ENCODE measurements at regions not wholly inside any gene's neighbourhood (a gene's known extent, or its start where the extent isn't known, plus 50 kb on each side); places are given as distances from the start of the nearest gene placed in this dataset.

DNA sequence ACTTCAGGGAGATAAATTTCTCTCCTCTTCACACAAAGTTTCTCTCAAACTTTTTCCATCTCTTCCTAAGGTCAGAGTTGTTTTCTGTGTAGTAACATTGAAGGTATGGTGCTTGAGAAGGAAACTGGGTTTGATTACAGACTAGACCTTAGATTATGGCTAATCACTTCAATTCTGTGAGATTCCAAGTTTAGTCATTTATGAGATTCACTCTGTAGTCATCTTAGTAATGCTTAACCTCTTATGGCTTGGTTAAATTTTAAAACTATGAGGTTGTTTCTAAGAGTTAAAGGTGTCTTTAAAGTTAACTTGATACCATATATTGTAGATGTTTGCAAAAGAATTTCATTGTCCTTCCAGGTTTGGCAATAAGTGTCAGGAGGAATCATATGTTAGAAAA lies 1092.2 kb downstream of the KCNT2 start:
- TF ChIP-seq SPI1 (IDR thresholded peaks at IDR 0.05; ENCODE audit: borderline replicate concordance, low read depth) (no peak), POLR2AphosphoS5 (IDR thresholded peaks at IDR 0.05; ENCODE audit: low read depth) (no peak), GABPA (IDR thresholded peaks at IDR 0.05; ENCODE audit: low read depth) (no peak)
- TF ChIP-seq, protein P1, sequence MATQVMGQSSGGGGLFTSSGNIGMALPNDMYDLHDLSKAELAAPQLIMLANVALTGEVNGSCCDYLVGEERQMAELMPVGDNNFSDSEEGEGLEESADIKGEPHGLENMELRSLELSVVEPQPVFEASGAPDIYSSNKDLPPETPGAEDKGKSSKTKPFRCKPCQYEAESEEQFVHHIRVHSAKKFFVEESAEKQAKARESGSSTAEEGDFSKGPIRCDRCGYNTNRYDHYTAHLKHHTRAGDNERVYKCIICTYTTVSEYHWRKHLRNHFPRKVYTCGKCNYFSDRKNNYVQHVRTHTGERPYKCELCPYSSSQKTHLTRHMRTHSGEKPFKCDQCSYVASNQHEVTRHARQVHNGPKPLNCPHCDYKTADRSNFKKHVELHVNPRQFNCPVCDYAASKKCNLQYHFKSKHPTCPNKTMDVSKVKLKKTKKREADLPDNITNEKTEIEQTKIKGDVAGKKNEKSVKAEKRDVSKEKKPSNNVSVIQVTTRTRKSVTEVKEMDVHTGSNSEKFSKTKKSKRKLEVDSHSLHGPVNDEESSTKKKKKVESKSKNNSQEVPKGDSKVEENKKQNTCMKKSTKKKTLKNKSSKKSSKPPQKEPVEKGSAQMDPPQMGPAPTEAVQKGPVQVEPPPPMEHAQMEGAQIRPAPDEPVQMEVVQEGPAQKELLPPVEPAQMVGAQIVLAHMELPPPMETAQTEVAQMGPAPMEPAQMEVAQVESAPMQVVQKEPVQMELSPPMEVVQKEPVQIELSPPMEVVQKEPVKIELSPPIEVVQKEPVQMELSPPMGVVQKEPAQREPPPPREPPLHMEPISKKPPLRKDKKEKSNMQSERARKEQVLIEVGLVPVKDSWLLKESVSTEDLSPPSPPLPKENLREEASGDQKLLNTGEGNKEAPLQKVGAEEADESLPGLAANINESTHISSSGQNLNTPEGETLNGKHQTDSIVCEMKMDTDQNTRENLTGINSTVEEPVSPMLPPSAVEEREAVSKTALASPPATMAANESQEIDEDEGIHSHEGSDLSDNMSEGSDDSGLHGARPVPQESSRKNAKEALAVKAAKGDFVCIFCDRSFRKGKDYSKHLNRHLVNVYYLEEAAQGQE (IDR thresholded peaks at IDR 0.05; ENCODE audit: insufficient replicate concordance, low read depth) = no peak
- TF ChIP-seq, protein P2, sequence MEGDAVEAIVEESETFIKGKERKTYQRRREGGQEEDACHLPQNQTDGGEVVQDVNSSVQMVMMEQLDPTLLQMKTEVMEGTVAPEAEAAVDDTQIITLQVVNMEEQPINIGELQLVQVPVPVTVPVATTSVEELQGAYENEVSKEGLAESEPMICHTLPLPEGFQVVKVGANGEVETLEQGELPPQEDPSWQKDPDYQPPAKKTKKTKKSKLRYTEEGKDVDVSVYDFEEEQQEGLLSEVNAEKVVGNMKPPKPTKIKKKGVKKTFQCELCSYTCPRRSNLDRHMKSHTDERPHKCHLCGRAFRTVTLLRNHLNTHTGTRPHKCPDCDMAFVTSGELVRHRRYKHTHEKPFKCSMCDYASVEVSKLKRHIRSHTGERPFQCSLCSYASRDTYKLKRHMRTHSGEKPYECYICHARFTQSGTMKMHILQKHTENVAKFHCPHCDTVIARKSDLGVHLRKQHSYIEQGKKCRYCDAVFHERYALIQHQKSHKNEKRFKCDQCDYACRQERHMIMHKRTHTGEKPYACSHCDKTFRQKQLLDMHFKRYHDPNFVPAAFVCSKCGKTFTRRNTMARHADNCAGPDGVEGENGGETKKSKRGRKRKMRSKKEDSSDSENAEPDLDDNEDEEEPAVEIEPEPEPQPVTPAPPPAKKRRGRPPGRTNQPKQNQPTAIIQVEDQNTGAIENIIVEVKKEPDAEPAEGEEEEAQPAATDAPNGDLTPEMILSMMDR (IDR thresholded peaks at IDR 0.05; ENCODE audit: insufficient read depth, low read length) = no peak
- no peak for DNase-seq (ENCODE audit: low read depth in 1 of 2, low spot score in 1 of 2)

DNA sequence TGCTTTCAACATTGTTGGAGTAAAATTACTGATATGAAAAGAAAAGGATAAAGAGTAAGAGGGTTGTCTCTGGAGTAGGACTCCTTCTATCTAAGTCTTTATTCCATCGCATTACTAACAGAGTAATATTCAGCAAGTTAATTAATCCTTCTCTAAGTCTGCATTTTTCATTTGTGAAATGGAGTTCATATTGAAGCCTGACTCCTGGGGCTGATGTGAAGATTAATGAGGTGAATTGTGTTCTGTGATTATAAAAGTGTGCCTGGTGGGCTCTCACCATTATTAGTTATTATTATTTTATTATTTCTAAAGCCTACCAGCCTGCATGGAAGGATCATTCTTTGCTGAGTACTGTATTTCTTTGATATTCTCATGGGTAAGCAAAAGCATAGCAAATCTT lies 1096.7 kb downstream of the KCNT2 start:
- Histone ChIP-seq H3K27me3 (ENCODE audit: insufficient read depth, poor library complexity, severe bottlenecking) (no peaks in the 10 kb centered on the region), H3K4me3 (replicated peaks; ENCODE audit: insufficient read depth, low read length) (no peak overlapping the region), H3K27ac (replicated peaks) (no peak overlapping the region)
- no peak for TF ChIP-seq GABPA (IDR thresholded peaks at IDR 0.05; ENCODE audit: low read depth)
- TF ChIP-seq POLR2AphosphoS5 (IDR thresholded peaks at IDR 0.05; ENCODE audit: low read depth) = no peak
- TF ChIP-seq, protein P2 (IDR thresholded peaks at IDR 0.05; ENCODE audit: insufficient read depth, low read length) = no peak
- TF ChIP-seq SPI1 (IDR thresholded peaks at IDR 0.05; ENCODE audit: borderline replicate concordance, low read depth) = no peak
- TF ChIP-seq, protein P1 (IDR thresholded peaks at IDR 0.05; ENCODE audit: insufficient replicate concordance, low read depth) = no peak
- no peak for DNase-seq (ENCODE audit: low read depth in 1 of 2, low spot score in 1 of 2)

More for the DNA sequence above, 1092.2 kb downstream of the KCNT2 start:
- H3K4me3 ChIP-seq (replicated peaks; ENCODE audit: insufficient read depth, low read length) = no peak overlapping the region
- no peaks in the 10 kb centered on the region for H3K27me3 ChIP-seq (ENCODE audit: insufficient read depth, poor library complexity, severe bottlenecking)
- no peak overlapping the region for H3K27ac ChIP-seq (replicated peaks)

DNA sequence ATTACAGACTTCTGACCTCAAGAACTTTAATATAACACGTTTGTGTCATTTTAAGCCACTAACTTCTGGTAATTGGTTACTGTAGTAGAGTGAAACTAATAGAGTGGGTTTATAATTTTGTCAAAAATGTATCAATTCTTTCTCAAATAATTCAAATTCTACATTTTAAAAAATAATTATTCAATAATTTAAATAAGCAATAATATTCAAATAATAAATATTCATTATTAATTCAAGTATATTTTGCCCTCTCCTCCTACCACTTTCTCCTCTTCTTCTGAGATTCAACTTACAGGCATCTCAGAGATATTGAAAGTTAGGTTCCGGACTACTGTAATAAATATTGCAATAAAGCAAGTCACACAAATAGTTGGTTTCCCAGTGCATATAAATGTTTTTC lies 1107.1 kb downstream of the KCNT2 start:
- Histone ChIP-seq H3K4me3 (replicated peaks; ENCODE audit: insufficient read depth, low read length) (no peak overlapping the region), H3K27ac (replicated peaks) (no peak overlapping the region), H3K27me3 (ENCODE audit: insufficient read depth, poor library complexity, severe bottlenecking) (no peaks in the 10 kb centered on the region)
- TF ChIP-seq, protein P2 (IDR thresholded peaks at IDR 0.05; ENCODE audit: insufficient read depth, low read length) = no peak
- TF ChIP-seq, protein P1 (IDR thresholded peaks at IDR 0.05; ENCODE audit: insufficient replicate concordance, low read depth) = no peak
- no peak for TF ChIP-seq SPI1 (IDR thresholded peaks at IDR 0.05; ENCODE audit: borderline replicate concordance, low read depth)
- no peak for TF ChIP-seq GABPA (IDR thresholded peaks at IDR 0.05; ENCODE audit: low read depth)
- no peak for TF ChIP-seq POLR2AphosphoS5 (IDR thresholded peaks at IDR 0.05; ENCODE audit: low read depth)
- no peak for DNase-seq (ENCODE audit: low read depth in 1 of 2, low spot score in 1 of 2)

All from HL-60 (cell line).